MCF 10A (cell line): ENCODE measurements at regions not wholly inside any gene's neighbourhood (a gene's known extent, or its start where the extent isn't known, plus 50 kb on each side); places are given as distances from the start of the nearest gene placed in this dataset.

Experiments
- BruUV-seq: library from RNA; stranded (reverse); fragments of 400-500 nt; replicated peaks from 2 replicates; lab custom pipeline; 2021; lab: Mats Ljungman, UMichigan
- CTCF ChIA-PET: fragments of 300-600 bp; sonication (Branson Sonifier 250); formaldehyde crosslinking; extraction: SDS; loops from one replicate; lab custom pipeline; 2021; ENCODE audit warnings: antibody characterized with exemption, inconsistent platforms; lab: Yijun Ruan, JAX
- POLR2A ChIA-PET: fragments of 300-600, 350-650 bp; sonication (Branson Sonifier 250); formaldehyde crosslinking; extraction: SDS; loops from one replicate; lab custom pipeline; 2020; ENCODE audit warnings: antibody characterized with exemption, inconsistent platforms; lab: Yijun Ruan, JAX
- DNase-seq: peaks from one replicate; pipeline ENCODE4 v3.0.0-alpha.2; 2018; ENCODE audit not compliant: unreplicated experiment
- H3K27ac Mint-ChIP-seq: one replicate; pipeline ENCODE4 v1.8.0; 2022; ENCODE audit warnings: mild to moderate bottlenecking, low read depth, mixed read lengths; ENCODE audit not compliant: unreplicated experiment
- H3K27me3 Mint-ChIP-seq: one replicate; pipeline ENCODE4 v1.8.0; 2022; ENCODE audit warnings: mixed read lengths; ENCODE audit not compliant: insufficient read depth, unreplicated experiment
- H3K36me3 Mint-ChIP-seq: one replicate; pipeline ENCODE4 v1.8.0; 2022; ENCODE audit warnings: mild to moderate bottlenecking, moderate library complexity, mixed read lengths; ENCODE audit not compliant: insufficient read depth, unreplicated experiment
- H3K4me1 Mint-ChIP-seq: one replicate; pipeline ENCODE4 v1.8.0; 2022; ENCODE audit warnings: mixed read lengths; ENCODE audit not compliant: insufficient read depth, unreplicated experiment
- H3K4me3 Mint-ChIP-seq: one replicate; pipeline ENCODE4 v1.8.0; 2022; ENCODE audit warnings: mild to moderate bottlenecking, moderate library complexity, mixed read lengths; ENCODE audit not compliant: unreplicated experiment
- H3K9me3 Mint-ChIP-seq: one replicate; pipeline ENCODE4 v1.8.0; 2022; ENCODE audit warnings: mixed read lengths; ENCODE audit not compliant: unreplicated experiment
- intact Hi-C: fragments of 100-400 bp; cut with micrococcal nuclease; formaldehyde crosslinking; loops from 2 replicates; pipeline ENCODE4 v1.14.1; 2022
- TF ChIP-seq, protein P1 (sequence below): fragments of 200-600 bp; IDR thresholded peaks from one replicate; pipeline ENCODE4 v1.8.0; 2022; ENCODE audit warnings: antibody characterized with exemption, mild to moderate bottlenecking; ENCODE audit not compliant: unreplicated experiment

DNA sequence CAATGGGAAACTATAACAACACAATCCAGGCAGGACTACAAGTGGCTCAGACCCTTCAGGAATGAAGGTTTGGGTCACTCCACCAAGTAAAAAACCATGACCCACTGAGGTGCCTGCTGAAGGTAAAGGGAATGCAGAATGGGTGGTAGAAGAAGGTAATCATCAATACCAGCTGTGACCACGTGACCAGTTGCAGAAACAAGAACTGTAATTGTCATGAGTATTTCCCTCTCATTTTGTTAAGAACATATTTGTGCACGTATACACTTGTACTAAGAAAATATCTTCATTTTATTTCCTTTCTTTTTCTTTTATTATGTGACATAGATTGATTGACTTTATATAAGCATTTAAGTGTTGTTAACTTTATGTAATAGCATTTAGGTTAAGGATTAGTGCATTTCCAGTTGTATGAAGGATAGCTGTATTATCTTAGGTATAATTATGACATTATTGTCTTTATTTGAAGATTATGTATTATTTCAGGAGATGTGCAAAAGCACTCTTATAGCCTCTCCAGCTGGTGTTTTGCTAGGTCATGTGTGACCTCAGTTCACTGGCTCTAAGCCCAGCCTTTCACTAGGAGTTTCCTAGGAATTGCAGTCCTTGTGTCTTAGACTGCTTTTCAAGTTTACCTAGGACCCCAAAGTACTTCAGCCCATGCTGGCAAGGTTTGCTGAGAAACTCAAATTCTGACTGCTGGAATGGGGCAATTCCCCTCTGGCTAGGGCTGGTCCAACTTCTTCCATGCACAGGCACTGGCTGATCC, 125.7 kb upstream of the DPP10 start:
- no peak for DNase-seq
- POLR2A ChIA-PET, result no interaction called here
- H3K4me3 Mint-ChIP-seq, result no peak overlapping the region
- no peak overlapping the region for H3K27ac Mint-ChIP-seq
- no TSS peak for BruUV-seq
- CTCF ChIA-PET, result interaction anchor here (0.7 kb wide), 1 partner anchor 294 kb away, joined by 3 read pairs; no protein-coding TSS in a partner anchor
- H3K36me3 Mint-ChIP-seq, result no peaks in the 10 kb centered on the region
- no peaks in the 10 kb centered on the region for H3K4me1 Mint-ChIP-seq
- peaks cover 15% of the 10 kb centered on the region for H3K27me3 Mint-ChIP-seq
- TF ChIP-seq, protein P1, sequence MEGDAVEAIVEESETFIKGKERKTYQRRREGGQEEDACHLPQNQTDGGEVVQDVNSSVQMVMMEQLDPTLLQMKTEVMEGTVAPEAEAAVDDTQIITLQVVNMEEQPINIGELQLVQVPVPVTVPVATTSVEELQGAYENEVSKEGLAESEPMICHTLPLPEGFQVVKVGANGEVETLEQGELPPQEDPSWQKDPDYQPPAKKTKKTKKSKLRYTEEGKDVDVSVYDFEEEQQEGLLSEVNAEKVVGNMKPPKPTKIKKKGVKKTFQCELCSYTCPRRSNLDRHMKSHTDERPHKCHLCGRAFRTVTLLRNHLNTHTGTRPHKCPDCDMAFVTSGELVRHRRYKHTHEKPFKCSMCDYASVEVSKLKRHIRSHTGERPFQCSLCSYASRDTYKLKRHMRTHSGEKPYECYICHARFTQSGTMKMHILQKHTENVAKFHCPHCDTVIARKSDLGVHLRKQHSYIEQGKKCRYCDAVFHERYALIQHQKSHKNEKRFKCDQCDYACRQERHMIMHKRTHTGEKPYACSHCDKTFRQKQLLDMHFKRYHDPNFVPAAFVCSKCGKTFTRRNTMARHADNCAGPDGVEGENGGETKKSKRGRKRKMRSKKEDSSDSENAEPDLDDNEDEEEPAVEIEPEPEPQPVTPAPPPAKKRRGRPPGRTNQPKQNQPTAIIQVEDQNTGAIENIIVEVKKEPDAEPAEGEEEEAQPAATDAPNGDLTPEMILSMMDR, result no peak
- no peaks in the 10 kb centered on the region for H3K9me3 Mint-ChIP-seq
- intact Hi-C loops, result no loop called here

DNA sequence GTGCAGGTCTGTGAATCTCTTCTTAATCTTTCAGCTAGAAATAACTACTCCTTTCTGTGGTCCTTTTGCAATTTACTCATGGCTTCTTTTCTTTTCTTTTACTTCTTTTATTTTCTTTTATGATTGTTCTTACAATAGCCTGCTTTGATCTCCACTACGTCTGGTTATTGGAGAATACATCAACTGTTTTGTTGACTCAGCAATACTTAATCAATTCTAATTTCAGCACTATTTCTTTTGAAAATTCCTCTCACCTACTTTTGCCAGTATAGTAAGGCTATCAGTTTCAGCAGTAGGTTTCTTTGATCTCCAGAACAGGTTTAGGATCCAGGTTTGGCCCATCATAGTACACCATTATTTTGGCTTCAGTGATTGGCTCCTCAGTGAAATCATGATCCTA, 111.8 kb upstream of the DPP10 start:
- no peaks in the 10 kb centered on the region for H3K27me3 Mint-ChIP-seq
- no peaks in the 10 kb centered on the region for H3K9me3 Mint-ChIP-seq
- ChIA-PET POLR2A (no interaction called here), CTCF (interaction anchor here (0.6 kb wide), 1 partner anchor 501 kb away, joined by 3 read pairs; no protein-coding TSS in a partner anchor)
- no peak overlapping the region for H3K27ac Mint-ChIP-seq
- no peaks in the 10 kb centered on the region for H3K4me1 Mint-ChIP-seq
- intact Hi-C loops, result no loop called here
- DNase-seq, result no peak
- H3K4me3 Mint-ChIP-seq, result no peak overlapping the region
- TF ChIP-seq, protein P1, result no peak
- no TSS peak for BruUV-seq
- no peaks in the 10 kb centered on the region for H3K36me3 Mint-ChIP-seq

DNA sequence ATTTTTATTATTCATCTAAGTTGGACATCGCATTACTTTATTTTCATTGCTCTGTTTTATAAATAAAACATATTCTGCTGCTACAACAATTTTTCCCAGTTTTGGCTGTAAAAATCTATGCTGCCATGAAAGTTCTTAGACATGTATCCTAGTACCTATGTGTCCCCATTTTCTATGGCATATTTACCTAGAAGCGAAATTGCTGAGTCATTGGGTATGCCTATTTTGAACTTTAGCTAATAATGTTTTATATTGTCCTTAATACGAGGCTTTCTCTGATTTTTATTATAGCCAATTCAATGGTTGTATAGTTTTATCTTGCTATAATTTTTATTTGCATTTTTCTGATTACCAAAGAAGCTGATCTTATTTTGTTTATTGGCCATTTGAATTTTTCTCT, 110.5 kb upstream of the DPP10 start:
- ChIA-PET CTCF (no interaction called here), POLR2A (no interaction called here)
- TF ChIP-seq, protein P1, result no peak
- Mint-ChIP-seq H3K27me3 (no peaks in the 10 kb centered on the region), H3K4me1 (no peaks in the 10 kb centered on the region), H3K9me3 (peaks cover 2% of the 10 kb centered on the region), H3K36me3 (no peaks in the 10 kb centered on the region), H3K27ac (no peak overlapping the region), H3K4me3 (no peak overlapping the region)
- DNase-seq, result no peak
- intact Hi-C loops, result no loop called here
- no TSS peak for BruUV-seq

DNA sequence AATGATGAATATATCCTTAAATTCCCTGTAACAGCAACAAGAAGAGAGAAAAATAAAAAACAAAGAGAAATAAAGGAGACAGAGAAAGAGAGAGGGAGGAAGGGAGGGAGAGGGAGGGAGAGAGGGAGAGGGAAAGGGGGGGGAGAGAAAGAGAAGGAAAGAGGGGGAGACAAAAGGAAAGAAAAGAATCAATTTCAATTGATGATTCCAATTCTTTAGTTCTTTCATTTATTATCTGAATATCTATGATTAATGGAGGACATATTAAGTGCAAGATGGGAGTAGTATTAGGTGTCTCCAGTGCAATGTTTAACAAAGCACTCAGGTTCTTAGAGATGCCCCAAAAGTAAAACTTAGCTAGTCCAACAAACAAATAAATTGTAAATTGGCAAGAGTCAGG, 97.2 kb upstream of the DPP10 start:
- H3K36me3 Mint-ChIP-seq, result no peaks in the 10 kb centered on the region
- POLR2A ChIA-PET, result no interaction called here
- peaks cover 8% of the 10 kb centered on the region for H3K9me3 Mint-ChIP-seq
- peaks cover 15% of the 10 kb centered on the region for H3K27me3 Mint-ChIP-seq
- CTCF ChIA-PET, result no interaction called here
- no peak overlapping the region for H3K4me3 Mint-ChIP-seq
- no TSS peak for BruUV-seq
- TF ChIP-seq, protein P1, result no peak
- no peak for DNase-seq
- intact Hi-C loops, result no loop called here
- no peak overlapping the region for H3K27ac Mint-ChIP-seq
- no peaks in the 10 kb centered on the region for H3K4me1 Mint-ChIP-seq
